Lower leg skin (tissue), 3 donors: ENCODE measurements at regions not wholly inside any gene's neighbourhood (a gene's known extent, or its start where the extent isn't known, plus 50 kb on each side); places are given as distances from the start of the nearest gene placed in this dataset.

ENCODE experiments used
- POLR2A ChIP-seq, 2 donors: fragments of 450-650 bp; IDR thresholded peaks; one replicate each; pipeline ENCODE4 v1.6.1; 2016 to 2017; ENCODE audit warnings: antibody characterized with exemption in 2 of 2, mild to moderate bottlenecking in 1 of 2, moderate library complexity in 1 of 2
- TF ChIP-seq, protein P1 (sequence below), 3 donors: fragments of 450-650 bp; IDR thresholded peaks; one replicate each; pipeline ENCODE4 v1.5.1; 2016; ENCODE audit warnings: antibody characterized with exemption in 3 of 3, mild to moderate bottlenecking in 3 of 3, moderate library complexity in 2 of 3

DNA sequence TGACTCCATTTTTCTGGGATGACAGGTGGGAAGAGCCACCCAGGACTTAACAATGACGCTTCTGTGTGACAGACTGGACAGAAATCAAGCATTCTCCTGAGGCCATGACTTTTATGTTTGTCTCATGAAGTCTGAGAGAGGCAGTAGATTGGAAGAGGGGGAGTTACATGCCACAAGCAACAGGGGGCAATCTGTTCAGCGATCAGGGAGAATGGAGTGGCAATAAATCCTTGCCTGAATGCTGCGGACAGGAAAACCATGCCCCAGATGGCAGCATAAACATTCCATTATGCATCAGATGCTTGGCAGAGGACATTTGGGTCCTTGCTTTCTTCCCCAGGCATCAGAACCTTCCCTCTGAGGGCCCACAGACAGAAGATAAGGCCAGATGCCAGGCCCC lies 312.4 kb upstream of the DIPK2B start:
- TF ChIP-seq, protein P1, sequence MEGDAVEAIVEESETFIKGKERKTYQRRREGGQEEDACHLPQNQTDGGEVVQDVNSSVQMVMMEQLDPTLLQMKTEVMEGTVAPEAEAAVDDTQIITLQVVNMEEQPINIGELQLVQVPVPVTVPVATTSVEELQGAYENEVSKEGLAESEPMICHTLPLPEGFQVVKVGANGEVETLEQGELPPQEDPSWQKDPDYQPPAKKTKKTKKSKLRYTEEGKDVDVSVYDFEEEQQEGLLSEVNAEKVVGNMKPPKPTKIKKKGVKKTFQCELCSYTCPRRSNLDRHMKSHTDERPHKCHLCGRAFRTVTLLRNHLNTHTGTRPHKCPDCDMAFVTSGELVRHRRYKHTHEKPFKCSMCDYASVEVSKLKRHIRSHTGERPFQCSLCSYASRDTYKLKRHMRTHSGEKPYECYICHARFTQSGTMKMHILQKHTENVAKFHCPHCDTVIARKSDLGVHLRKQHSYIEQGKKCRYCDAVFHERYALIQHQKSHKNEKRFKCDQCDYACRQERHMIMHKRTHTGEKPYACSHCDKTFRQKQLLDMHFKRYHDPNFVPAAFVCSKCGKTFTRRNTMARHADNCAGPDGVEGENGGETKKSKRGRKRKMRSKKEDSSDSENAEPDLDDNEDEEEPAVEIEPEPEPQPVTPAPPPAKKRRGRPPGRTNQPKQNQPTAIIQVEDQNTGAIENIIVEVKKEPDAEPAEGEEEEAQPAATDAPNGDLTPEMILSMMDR (IDR thresholded peaks at IDR 0.05), result no peak
- no peak for TF ChIP-seq POLR2A (IDR thresholded peaks at IDR 0.05)
